HG03558 (cell line): ENCODE measurements at regions not wholly inside any gene's neighbourhood (a gene's known extent, or its start where the extent isn't known, plus 50 kb on each side); places are given as distances from the start of the nearest gene placed in this dataset.

Experiments used
- ATAC-seq: cut with Tn5 transposase; IDR thresholded peaks from one replicate; pipeline ENCODE4 v1.9.1; 2021; ENCODE audit warnings: moderate number of reproducible peaks; ENCODE audit not compliant: unreplicated experiment; ENCODE audit errors: extremely low read depth

DNA sequence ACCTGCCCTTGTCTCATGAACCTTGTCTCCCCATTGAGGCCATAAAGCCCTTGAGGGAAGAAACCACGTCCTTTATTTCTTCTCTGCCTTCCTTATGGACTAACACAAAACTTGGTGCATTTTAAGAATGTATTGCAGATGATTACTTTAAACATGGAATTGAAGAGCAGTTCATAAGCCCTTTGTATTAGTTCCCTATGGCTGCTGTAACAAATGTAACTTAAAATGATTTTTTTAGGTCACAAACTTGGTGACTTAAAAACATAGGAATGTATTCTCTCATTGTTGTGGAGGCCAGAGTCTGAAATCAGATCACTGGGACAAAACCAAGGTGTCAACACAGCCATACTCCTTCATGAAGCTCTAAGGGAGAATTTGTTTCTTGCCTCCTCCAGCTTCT, 185.5 kb downstream of the PHLDA1 start:
- ATAC-seq, result no peak

DNA sequence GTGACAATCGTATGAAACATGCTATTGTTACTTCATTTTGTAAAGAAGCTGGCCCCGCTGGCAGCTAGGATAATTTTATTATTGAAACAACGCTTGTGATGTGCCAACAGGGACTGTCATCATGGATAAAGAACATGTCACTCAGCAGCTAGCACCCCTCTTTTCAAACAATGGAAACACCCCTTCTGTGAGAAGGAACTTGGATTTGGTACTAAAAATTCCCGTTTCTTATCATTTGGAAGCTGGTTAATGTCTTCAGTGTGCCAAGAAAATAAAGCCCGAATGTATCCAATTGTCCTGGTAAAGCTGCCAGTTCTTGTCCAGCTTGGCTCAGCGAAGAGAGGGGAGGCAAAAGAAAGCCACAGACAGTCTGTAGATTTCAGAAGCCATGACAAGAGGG, 186.6 kb downstream of the PHLDA1 start:
- ATAC-seq, result no peak

DNA sequence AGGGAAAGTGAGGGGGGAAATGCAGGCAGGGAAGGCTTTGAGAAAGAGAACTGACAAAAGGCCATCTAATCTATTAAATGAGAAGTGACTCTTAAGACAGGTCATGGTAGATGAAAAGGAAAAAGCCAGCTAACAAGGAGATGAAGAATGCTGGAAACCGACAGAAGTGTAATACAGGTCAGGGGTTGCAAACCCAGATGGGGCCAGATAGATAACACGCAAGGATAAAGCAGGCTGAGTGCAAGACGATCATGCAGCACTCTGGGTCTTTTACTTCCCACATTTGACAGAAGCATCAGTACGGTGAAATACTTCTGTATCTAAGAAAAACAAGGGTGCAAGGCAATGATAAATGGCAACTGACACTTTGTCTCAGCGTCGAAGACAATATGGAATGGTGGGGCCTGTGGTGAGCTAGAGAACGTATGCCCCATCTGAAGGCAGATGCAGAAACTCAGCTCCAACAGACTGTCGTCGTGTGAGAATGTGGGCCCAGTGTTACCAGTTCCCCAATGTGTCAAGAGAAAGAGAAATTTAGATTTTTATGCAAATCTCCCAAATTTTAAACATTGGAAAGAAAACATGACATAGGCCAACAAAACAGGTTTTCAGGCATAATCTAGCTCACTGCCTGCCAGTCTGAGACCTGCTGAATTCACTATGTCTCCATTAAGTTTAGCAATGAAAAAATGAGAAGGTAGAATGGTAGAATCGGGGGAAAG, 187.4 kb downstream of the PHLDA1 start:
- ATAC-seq, result no peak

DNA sequence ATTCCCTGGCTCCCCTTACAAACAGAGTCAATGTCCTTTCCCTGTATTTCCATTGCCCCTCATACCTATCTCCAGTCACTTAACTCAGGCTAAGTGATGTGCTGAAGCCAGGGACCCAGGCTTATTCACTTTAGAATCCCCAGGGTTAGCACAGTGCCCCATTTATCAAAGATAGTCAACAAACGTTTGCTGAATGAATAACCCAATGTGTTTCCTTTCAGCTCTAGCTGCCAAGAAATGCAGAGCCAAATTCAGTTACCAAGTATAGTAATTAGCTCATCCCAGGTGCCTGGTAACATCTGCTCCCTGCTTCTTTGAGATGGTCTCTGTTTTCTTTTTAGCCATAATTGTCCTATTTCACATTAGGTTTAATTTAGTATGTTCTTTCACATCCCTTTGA, 189.5 kb downstream of the PHLDA1 start:
- no peak for ATAC-seq

DNA sequence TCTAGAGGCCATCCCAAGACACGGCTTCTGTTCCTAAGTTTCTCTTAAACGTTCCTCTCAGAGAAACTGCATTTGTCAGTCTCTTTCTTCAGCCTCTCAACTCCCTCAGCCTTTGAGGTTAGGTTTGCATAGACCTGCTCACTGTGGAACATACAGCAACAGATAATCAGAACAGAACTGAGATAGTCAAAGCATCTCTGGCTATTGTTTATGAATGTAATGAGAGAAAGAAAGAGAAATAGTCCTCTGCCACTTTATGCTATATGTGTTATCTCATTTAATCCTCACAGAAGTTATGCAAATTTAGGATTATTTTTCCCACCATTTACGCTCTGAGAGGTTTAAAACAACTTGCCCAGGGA, 190.6 kb downstream of the PHLDA1 start:
- ATAC-seq, result no peak

DNA sequence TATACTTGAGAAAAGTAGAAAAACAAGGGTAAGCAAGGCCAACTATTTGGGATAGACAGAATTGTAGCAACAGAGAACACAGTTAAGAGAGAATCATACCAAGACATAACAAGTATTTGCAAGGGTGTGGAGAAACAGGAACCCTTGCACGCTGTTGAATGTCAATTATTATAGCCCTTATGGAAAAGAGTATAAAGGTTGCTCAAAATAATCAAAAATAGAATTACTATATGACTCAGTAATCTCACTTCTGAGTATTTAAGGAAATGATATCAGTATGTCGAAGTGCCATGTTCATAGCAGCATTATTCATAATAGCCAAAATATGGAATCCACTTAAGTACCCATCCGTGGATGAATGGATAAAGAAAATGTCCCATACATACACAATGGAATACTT, 193.3 kb downstream of the PHLDA1 start:
- ATAC-seq, result no peak

DNA sequence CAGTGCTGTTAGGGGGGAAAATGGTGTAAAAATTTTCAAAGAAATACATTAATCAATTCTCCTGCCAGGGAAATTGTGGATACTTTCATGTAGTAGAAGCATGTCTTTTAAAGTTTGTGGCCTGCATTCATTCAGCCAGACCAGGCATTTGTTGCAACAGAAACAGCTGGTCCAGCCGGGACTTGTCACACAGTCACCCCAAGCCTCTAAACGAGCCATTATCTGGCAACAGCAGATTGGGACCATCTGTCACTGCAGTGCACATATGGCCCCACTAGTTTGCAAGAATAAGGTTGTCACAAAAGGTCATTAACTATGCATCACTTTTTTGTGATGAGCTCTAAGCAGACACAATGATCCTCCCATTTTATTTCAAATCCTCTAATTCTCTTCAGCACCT, 193.9 kb downstream of the PHLDA1 start:
- no peak for ATAC-seq

DNA sequence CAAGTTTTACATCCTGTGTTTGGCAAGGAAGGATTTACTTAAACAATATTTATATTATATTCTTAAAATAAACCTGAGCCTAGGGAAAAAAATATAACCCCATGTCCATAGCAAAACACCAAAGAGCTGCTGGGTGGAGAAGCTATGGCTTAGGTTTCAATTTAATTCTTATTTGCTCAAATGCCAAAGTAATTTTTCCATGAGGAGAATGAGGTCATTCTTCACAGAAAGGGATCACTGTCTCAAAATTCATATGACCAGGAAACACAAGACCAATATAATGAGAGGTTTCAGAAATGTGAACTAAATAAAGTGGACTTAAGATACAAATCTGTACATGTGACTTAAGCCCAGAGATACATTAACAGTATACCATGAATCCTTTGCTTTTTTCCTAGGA, 195.0 kb downstream of the PHLDA1 start:
- no peak for ATAC-seq

DNA sequence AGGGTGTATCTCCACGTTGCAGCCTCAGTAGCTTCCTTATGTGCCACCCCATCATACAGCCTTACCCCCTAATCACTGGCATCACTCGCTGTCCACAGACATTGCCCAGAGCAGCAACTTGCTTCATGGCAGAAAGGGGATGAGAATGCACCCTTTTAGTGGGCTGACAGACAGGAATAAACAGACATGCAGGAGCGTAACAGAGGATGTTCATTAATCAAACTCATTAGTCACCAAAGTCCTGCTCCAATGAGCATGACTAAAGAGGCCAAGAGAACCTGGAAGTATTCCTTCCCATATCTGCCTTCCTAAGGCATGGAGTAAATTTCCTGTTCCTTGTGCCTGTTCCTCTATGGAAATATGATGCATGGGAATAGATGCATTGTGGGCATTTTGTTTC, 197.0 kb downstream of the PHLDA1 start:
- ATAC-seq, result no peak

DNA sequence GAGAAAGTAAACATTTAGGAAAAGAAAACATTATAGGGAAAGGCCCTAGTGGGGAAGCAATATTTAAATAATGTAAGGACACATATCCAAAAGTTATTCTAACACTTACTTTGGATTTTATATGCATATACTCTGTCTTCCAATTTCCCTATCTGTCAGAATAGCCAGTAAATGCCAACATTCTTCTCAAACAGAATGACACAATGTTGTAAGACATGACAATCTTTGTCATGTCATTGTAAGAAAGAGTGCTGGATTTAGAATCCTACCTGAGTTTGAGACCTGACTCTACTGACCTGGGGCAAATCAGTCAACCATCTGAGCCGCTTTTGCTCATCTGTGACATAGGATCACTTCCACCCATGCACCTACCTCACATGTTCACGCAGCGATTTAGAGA, 198.3 kb downstream of the PHLDA1 start:
- ATAC-seq, result no peak

DNA sequence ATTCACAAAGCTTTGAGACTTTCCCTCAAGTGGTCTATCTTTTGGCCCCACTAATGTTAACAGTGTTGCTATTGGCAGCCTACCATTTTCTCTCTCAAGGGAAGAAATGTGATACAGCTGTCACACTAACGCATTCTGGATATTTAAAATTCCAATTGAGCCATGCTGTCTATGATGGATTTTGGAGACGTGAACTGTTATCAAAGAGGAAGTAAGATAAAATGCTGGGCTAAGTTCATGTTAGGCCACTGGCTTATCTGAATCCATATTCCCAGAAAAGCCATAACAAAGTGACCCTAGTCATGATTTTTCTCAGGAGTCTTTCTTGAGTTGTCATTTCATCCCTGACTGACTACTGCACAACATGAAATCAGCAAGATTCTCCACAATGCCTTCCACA, 200.2 kb downstream of the PHLDA1 start:
- ATAC-seq, result no peak

DNA sequence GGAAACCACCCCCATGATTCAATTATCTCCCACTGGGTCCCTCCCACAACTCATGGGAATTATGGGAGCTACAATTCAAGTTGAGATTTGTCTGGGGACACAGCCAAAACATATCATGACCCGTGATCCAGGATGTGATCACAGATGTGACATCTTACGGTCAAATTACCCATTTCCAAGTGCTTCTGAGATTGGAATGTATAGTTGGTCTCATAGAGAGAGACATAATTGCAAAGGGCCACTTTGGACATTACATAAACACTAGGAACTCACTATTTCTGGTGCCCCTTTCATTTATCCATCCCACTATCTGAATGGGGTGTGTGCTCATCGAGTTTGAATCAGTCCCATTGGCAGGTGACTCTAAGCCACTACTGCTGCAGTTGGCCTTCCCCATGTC, 204.5 kb downstream of the PHLDA1 start:
- ATAC-seq, result no peak

DNA sequence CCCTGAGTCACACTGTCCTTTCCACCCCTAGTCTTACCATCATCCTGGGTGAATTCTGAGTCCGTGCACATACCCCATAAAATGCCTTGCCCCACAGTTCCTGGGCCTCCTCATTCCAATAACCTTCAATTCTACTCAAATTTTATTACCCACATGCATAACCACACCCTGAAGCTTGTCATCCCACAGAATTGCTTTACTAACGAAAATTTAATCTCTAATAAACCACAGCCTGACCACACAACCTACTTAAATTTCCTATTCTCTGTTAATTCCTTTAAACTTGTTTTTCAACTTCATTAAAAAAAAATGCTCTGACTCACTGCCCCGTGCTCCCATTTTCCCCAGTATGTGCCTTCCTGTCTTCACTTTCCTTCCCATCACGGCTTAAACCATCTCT, 205.9 kb downstream of the PHLDA1 start:
- no peak for ATAC-seq

DNA sequence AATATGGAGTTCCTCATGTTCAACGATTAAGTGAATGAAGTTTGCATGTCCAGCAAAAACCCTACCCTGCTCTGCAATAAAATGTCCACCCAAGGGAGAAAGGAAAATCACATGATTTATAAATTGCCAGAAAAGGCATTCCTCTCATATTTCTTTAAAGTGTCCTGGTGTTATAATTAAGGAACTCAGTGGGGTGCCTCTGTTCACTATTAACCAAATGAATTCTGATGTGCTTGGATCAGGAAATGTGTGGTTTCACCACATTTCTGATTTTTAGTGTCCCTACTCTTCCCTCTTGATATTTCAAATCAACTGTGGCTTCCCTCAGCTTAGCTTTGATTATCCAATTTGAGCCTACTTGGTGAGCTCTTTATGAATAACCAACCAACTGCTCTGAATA, 208.1 kb downstream of the PHLDA1 start:
- no peak for ATAC-seq

DNA sequence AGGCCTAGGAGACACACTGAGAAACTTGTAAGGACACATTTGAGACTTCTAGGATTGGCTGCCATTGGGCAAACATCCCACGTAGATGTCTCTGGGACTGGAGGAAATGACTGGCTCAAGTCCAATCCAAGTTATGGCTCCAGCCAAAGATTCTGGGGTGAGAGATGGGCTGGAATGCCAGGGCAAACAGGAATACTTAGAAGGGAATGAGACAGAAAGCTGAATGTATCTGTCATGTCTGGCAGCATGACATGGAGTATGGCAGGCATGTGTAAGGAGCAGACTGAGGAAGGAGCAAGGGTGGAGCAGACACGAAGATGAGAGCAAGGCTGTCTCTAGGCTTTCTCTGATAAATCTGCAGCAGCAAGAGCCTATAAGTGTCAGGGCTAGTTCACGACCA, 209.2 kb downstream of the PHLDA1 start:
- ATAC-seq, result no peak

DNA sequence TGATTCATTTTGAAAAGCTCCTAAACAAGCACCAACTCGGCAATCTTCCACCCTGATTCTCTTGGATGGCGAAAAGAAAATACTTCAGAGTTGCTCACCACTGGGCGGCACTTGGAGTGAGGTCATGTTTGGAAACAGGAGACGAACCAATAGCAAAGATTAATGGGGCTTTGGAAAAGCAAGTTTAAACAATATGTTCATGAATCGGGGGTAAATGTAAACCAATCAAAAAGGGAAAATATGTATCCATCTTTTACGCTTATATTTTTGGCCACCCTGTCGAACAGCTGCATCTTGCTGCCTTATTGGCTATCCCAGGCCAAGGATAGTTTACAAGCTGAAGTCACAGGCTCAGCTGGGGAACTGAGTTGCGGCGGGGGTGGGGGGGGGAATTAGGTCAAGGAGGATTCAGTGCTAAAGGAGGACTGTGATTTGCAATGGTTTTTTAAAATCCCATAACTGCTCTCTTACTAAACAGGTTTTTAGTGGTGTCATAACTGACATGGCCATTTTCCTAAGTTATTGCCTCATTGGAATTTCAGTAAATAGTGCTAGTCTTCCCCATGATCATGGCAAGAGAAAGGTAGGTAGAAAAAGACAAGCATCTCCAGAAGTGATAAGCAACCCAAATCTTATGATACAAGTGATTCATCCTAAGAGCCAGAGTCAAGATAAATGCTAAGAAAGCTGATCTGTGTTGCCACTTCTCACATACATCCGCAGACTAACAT, 210.6 kb downstream of the PHLDA1 start:
- ATAC-seq, result no peak

DNA sequence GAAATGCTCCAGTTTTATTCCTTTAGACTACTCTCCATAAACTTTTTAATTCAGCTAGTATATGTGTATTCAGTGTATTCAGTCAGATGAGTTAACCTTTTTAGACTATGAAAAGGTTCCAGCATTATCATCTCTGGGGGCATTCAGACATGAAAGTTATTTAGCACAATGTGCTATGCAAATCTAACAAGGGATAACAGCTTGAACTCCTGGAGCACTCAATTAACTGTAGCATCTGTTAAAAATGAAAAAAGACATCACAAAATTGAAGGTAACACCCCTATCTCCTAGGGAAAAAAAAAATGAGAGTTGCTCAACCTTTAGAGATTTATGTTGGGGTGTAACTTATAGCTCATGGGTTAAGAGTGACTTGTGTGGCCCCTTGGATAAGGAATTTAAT, 211.5 kb downstream of the PHLDA1 start:
- ATAC-seq, result no peak

DNA sequence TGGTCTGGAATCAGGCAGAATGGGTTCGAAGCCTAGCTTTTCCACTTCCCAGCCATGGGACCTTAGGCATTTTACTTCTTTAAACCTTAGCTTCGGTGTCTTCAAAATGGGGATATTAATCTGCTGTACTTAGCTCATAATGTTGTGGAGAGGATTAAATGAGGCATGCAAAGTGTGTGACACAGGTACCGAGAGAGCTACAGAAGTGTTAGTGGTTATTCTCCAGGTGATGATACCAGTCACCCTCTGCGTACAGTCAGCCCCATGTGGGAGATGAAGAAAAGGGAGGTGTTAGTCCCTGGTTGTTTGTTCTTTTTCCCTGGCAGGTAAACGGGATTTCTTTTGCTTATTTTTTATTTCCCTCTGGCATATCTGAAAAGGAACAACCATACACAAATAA, 212.1 kb downstream of the PHLDA1 start:
- no peak for ATAC-seq

DNA sequence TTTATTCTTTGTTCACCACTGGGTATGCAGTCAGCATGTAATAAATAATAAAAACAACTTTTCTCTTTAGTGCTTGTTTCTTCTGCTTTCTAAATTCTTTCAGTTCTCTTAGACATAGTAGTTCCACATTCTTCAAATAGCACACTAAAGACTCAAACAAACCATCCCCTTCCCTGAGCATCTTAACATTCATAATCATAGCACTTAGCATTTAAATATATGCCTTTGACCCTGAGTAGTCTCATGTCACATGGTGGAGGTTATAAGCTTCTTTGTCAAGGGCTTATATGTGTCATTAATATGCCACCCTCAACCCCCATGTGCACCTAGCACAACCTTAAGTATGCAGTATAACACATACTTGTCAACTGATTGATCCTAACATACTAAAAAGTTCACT, 212.7 kb downstream of the PHLDA1 start:
- ATAC-seq, result no peak

DNA sequence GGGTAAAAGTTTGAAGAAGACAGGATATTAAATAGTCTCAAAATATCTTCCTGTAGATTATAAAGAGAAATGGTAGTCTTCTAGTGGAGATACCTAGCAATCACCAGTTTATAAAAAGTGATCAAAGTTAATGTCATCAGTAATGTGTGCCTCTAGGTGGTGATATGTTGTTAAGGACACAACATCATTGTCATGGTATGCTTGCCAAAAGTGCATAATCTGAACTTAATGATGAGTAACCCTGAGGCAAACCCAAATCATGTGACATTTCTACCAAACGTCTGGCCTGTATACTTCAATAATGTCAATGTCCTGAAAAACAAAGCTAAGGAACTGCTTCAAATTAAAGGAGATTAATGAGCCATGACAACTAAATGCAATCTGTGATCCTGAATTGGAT, 214.7 kb downstream of the PHLDA1 start:
- ATAC-seq, result no peak

DNA sequence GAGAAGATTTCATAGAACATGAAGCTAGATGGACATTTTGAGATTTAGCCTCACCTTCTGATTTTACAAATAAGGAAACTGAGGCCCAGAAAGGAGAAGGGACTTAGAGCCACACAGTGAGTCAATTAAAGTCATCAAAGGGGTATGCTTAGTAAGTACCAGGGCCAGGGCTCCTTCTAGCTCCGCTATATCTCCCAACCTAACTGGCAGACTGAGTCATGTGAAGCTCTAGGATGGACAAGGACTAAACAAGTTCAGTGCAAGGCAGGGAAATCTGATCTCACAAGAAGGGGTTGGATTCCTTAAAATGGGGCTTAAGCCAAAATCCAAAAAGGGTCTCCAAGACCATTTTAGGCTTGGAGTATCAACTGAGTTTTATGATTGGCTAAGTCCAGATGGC, 215.8 kb downstream of the PHLDA1 start:
- no peak for ATAC-seq
